ENCODE measurements at regions not wholly inside any gene's neighbourhood (a gene's known extent, or its start where the extent isn't known, plus 50 kb on each side); places are given as distances from the start of the nearest gene placed in this dataset.
"Not testable (repeated sequence)": the region's sequence is repeated elsewhere in the genome, so short reads cannot be mapped to it uniquely, and the experiment has no call there.

- DNase-seq = no peak
- 67% methylated on average over 6 of the region's 6 CpGs for WGBS
These were observed 76.4 kb downstream of the GGTLC2 start for GRCh38 chr22:22720724-22721261.

GRCh38 chr22:22721681-22722354, 77.4 kb downstream of the GGTLC2 start:
- H3K4me1 ChIP-seq (ENCODE audit: control insufficient read depth, insufficient read depth, low read length) = no peaks in the 10 kb centered on the region
- H3K27ac ChIP-seq (ENCODE audit: low read length) = no peak overlapping the region
- ATAC-seq (no peak), DNase-seq (no peak)
- H3K9me3 ChIP-seq (ENCODE audit: control insufficient read depth, low read length) = no peaks in the 10 kb centered on the region
- WGBS = 69% methylated on average over 5 of the region's 5 CpGs
- H3K4me3 ChIP-seq (ENCODE audit: low read length) = no peak overlapping the region
- H3K27me3 ChIP-seq (ENCODE audit: control insufficient read depth, insufficient read depth) = no peaks in the 10 kb centered on the region
- intact Hi-C loops (cut with DNase I) = no loop called here

More at GRCh38 chr22:22720724-22721261, 76.4 kb downstream of the GGTLC2 start:
- intact Hi-C loops (cut with DNase I) = no loop called here
- Histone ChIP-seq H3K27ac (ENCODE audit: low read length) (no peak overlapping the region), H3K4me1 (ENCODE audit: control insufficient read depth, insufficient read depth, low read length) (no peaks in the 10 kb centered on the region), H3K9me3 (ENCODE audit: control insufficient read depth, low read length) (no peaks in the 10 kb centered on the region), H3K4me3 (ENCODE audit: low read length) (no peak overlapping the region), H3K27me3 (ENCODE audit: control insufficient read depth, insufficient read depth) (no peaks in the 10 kb centered on the region)
- peak; percentile 40 to 61 for ATAC-seq

- H3K9me3 ChIP-seq (ENCODE audit: control insufficient read depth, low read length) = no peaks in the 10 kb centered on the region
- WGBS = 85% methylated on average over 5 of the region's 5 CpGs
- H3K4me3 ChIP-seq (ENCODE audit: low read length) = no peak overlapping the region
- DNase-seq = no peak
- intact Hi-C loops (cut with DNase I) = no loop called here
- no peaks in the 10 kb centered on the region for H3K27me3 ChIP-seq (ENCODE audit: control insufficient read depth, insufficient read depth)
- no peaks in the 10 kb centered on the region for H3K4me1 ChIP-seq (ENCODE audit: control insufficient read depth, insufficient read depth, low read length)
- no peak for ATAC-seq
- H3K27ac ChIP-seq (ENCODE audit: low read length) = no peak overlapping the region
These were observed 84.0 kb downstream of the GGTLC2 start for GRCh38 chr22:22728382-22728781.

- 70% methylated on average over 9 of the region's 9 CpGs for WGBS
- Histone ChIP-seq H3K4me3 (ENCODE audit: low read length) (no peak overlapping the region), H3K4me1 (ENCODE audit: control insufficient read depth, insufficient read depth, low read length) (no peaks in the 10 kb centered on the region), H3K27me3 (ENCODE audit: control insufficient read depth, insufficient read depth) (no peaks in the 10 kb centered on the region), H3K9me3 (ENCODE audit: control insufficient read depth, low read length) (no peaks in the 10 kb centered on the region), H3K27ac (ENCODE audit: low read length) (no peak overlapping the region)
- ATAC-seq (peak in 1 of 2 donors; percentile 40), DNase-seq (no peak)
- intact Hi-C loops (cut with DNase I) = no loop called here
These were observed 86.4 kb downstream of the GGTLC2 start for GRCh38 chr22:22730655-22731373.

- no peak for ATAC-seq
- WGBS = 86% methylated on average over 4 of the region's 4 CpGs
- Histone ChIP-seq H3K27me3 (ENCODE audit: control insufficient read depth, insufficient read depth) (no peaks in the 10 kb centered on the region), H3K27ac (ENCODE audit: low read length) (no peak overlapping the region), H3K4me3 (ENCODE audit: low read length) (no peak overlapping the region), H3K4me1 (ENCODE audit: control insufficient read depth, insufficient read depth, low read length) (no peaks in the 10 kb centered on the region), H3K9me3 (ENCODE audit: control insufficient read depth, low read length) (no peaks in the 10 kb centered on the region)
- intact Hi-C loops (cut with DNase I) = no loop called here
- DNase-seq = no peak
These were observed 86.9 kb downstream of the GGTLC2 start for GRCh38 chr22:22731374-22731676.

GRCh38 chr22:22733006-22733405, 88.6 kb downstream of the GGTLC2 start:
- intact Hi-C loops (cut with DNase I); ATAC-seq; DNase-seq; H3K9me3 ChIP-seq (ENCODE audit: control insufficient read depth, low read length); H3K4me3 ChIP-seq (ENCODE audit: low read length); H3K27me3 ChIP-seq (ENCODE audit: control insufficient read depth, insufficient read depth); H3K27ac ChIP-seq (ENCODE audit: low read length); H3K4me1 ChIP-seq (ENCODE audit: control insufficient read depth, insufficient read depth, low read length): not testable (repeated sequence)
- 70% methylated on average over 2 of the region's 2 CpGs for WGBS

- Histone ChIP-seq H3K27me3 (ENCODE audit: control insufficient read depth, insufficient read depth) (no peaks in the 10 kb centered on the region), H3K9me3 (ENCODE audit: control insufficient read depth, low read length) (no peaks in the 10 kb centered on the region), H3K4me3 (ENCODE audit: low read length) (no peak overlapping the region), H3K27ac (ENCODE audit: low read length) (no peak overlapping the region), H3K4me1 (ENCODE audit: control insufficient read depth, insufficient read depth, low read length) (no peaks in the 10 kb centered on the region)
- ATAC-seq (no peak), DNase-seq (no peak)
- WGBS = 78% methylated on average over 7 of the region's 7 CpGs
- intact Hi-C loops (cut with DNase I) = no loop called here
These were observed 89.5 kb downstream of the GGTLC2 start for GRCh38 chr22:22733881-22734373.

GRCh38 chr22:22734395-22735272, 90.2 kb downstream of the GGTLC2 start:
- ATAC-seq; H3K27ac ChIP-seq (ENCODE audit: low read length); H3K4me1 ChIP-seq (ENCODE audit: control insufficient read depth, insufficient read depth, low read length); intact Hi-C loops (cut with DNase I); H3K4me3 ChIP-seq (ENCODE audit: low read length); H3K9me3 ChIP-seq (ENCODE audit: control insufficient read depth, low read length); H3K27me3 ChIP-seq (ENCODE audit: control insufficient read depth, insufficient read depth); DNase-seq: not testable (repeated sequence)
- 75% methylated on average over 17 of the region's 17 CpGs for WGBS

- H3K27ac ChIP-seq (ENCODE audit: low read length); H3K9me3 ChIP-seq (ENCODE audit: control insufficient read depth, low read length); H3K4me1 ChIP-seq (ENCODE audit: control insufficient read depth, insufficient read depth, low read length); DNase-seq; H3K27me3 ChIP-seq (ENCODE audit: control insufficient read depth, insufficient read depth); intact Hi-C loops (cut with DNase I); H3K4me3 ChIP-seq (ENCODE audit: low read length); ATAC-seq: not testable (repeated sequence)
- 87% methylated on average over 4 of the region's 4 CpGs for WGBS
These were observed 90.9 kb downstream of the GGTLC2 start for GRCh38 chr22:22735276-22735675.

GRCh38 chr22:22735695-22736611, 91.5 kb downstream of the GGTLC2 start:
- Histone ChIP-seq H3K27ac (ENCODE audit: low read length) (no peak overlapping the region), H3K27me3 (ENCODE audit: control insufficient read depth, insufficient read depth) (no peaks in the 10 kb centered on the region), H3K9me3 (ENCODE audit: control insufficient read depth, low read length) (no peaks in the 10 kb centered on the region), H3K4me1 (ENCODE audit: control insufficient read depth, insufficient read depth, low read length) (no peaks in the 10 kb centered on the region), H3K4me3 (ENCODE audit: low read length) (no peak overlapping the region)
- 48% methylated on average over 3 of the region's 3 CpGs for WGBS
- DNase-seq = no peak
- intact Hi-C loops (cut with DNase I) = no loop called here
- no peak for ATAC-seq

All from right cardiac atrium (tissue), 5 donors.